ENCODE measurements at regions not wholly inside any gene's neighbourhood (a gene's known extent, or its start where the extent isn't known, plus 50 kb on each side); places are given as distances from the start of the nearest gene placed in this dataset.

GRCh38 chr11:87529486-87529885 is 491.8 kb downstream of the TMEM135 start:
- TF ChIP-seq CTCF (conservative IDR thresholded peaks at IDR 0.05 in 1 of 2, IDR thresholded peaks at IDR 0.05 in 1 of 2; ENCODE audit: low read depth in 1 of 2, low read length in 2 of 2) (no peak), EZH2 (IDR thresholded peaks at IDR 0.05; ENCODE audit: low read length, missing control alignments) (no peak)
